OCI-LY1 (cell line): ENCODE measurements at regions not wholly inside any gene's neighbourhood (a gene's known extent, or its start where the extent isn't known, plus 50 kb on each side); places are given as distances from the start of the nearest gene placed in this dataset.
"Not testable (repeated sequence)": the region's sequence is repeated elsewhere in the genome, so short reads cannot be mapped to it uniquely, and the experiment has no call there.

ENCODE experiments used
- CTCF ChIP-seq: fragments of 200-600 bp; sonication (generic), shearing (Covaris generic); IDR thresholded peaks from 2 replicates; pipeline ENCODE4 v1.5.1; 2017; ENCODE audit warnings: mild to moderate bottlenecking, antibody characterized with exemption, low read length, moderate library complexity, mixed read lengths
- EZH2 ChIP-seq: fragments of 200-600 bp; sonication (generic), shearing (Covaris generic); IDR thresholded peaks from 2 replicates; pipeline ENCODE4 v1.8.0; 2017; ENCODE audit warnings: borderline replicate concordance, mixed run types, mild to moderate bottlenecking, antibody characterized with exemption, low read length, moderate library complexity, mixed read lengths

- TF ChIP-seq CTCF, EZH2: not testable (repeated sequence)
These were observed 235.7 kb downstream of the PTN start for GRCh38 chr7:137107802-137108201.
